ENCODE measurements at regions not wholly inside any gene's neighbourhood (a gene's known extent, or its start where the extent isn't known, plus 50 kb on each side); places are given as distances from the start of the nearest gene placed in this dataset.

- no peak for TF ChIP-seq CTCF (IDR thresholded peaks at IDR 0.05; ENCODE audit: insufficient read depth, missing control alignments)
- FAIRE-seq, result no peak
- DNase-seq (ENCODE audit: insufficient read length, low spot score), result no peak
These were observed 251.8 kb upstream of the SMIM21 start for GRCh38 chr18:75679331-75679730.

- peak; percentile 75 for FAIRE-seq
- DNase-seq (ENCODE audit: insufficient read length, low spot score), result no peak
- no peak for TF ChIP-seq CTCF (IDR thresholded peaks at IDR 0.05; ENCODE audit: insufficient read depth, missing control alignments)
These were observed 251.1 kb upstream of the SMIM21 start for GRCh38 chr18:75678627-75679026.

DNA sequence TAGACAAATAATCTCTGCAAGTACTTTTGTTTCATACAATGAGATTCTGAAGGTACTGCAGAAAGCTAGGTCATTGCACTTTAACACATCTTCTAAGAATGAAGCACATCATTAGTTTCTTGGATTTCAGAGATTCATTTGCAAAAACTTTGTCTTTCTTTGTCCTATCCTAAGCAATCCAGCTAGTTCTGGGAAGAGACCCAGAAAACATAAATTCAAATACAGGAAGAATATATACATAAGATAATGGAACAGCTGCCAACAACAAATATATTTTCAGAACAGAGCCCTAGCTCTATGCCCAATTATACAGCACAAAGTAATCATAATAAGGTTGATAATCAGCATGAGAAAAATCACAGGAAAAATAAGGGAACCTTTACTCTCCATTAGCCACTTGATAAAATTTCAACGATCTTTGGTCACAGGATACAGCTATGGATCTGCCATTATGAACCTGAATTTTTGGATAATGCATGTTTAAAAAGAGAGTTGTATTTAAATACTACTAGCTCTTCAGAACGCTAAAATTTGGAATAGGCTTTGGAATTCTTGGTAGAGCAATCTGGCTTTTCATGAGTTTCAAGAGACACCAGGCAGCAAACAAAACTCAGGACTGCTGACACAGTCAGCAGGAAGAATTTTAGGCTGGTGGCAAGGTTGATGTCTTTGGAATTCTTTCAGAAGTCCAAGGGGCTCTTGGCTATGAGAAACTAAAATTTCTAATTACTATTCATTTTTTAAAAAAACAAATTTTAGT lies 250.4 kb upstream of the SMIM21 start:
- TF ChIP-seq CTCF (IDR thresholded peaks at IDR 0.05; ENCODE audit: insufficient read depth, missing control alignments), result no peak
- DNase-seq (ENCODE audit: insufficient read length, low spot score) (no peak), FAIRE-seq (peak; percentile 92)

- no peak for FAIRE-seq
- DNase-seq (ENCODE audit: insufficient read length, low spot score), result no peak
- no peak for TF ChIP-seq CTCF (IDR thresholded peaks at IDR 0.05; ENCODE audit: insufficient read depth, missing control alignments)
These were observed 233.4 kb upstream of the SMIM21 start for GRCh38 chr18:75660932-75661331.

DNA sequence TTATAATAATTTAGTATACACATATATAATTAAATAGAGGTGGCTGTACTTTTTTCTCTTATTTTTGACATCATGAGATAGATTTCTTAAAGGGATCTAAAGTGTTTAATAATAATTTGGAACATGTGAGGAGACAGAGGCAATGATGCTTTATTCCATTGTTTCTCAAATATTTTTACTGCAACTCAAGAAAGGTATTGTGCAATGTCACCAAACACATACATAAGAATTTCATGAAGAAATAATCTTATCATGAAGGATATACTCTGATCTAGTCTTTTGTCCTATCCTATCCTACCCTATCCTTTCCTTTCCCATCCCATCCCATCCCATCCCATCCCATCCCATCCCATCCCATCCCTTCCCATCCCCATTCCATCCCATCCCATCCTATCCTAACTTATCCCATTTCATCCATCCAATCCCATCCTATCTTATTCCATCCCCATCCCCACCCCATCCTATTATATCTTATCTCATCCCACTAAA lies 232.1 kb upstream of the SMIM21 start:
- TF ChIP-seq CTCF (IDR thresholded peaks at IDR 0.05; ENCODE audit: insufficient read depth, missing control alignments), result no peak
- DNase-seq (ENCODE audit: insufficient read length, low spot score), result no peak
- FAIRE-seq, result no peak

DNA sequence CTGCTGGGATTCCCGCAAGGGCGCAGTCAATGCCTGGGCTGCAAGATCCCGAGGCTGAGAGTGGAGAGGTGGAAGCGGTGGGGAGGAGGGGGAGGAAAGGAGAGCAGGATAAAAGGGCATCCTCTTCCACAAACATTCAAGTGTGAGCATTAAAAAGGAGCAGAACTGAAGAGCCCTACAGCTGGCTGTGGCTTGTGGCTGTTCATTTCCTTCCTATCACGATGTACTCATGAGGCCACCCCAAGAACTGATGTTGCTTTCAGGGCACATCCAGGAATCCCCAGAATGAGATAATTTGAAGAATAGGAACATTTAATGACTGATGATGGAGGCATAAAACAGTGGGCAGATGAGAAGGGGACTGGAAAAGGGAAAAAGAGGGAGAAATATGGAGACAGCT lies 230.8 kb upstream of the SMIM21 start:
- DNase-seq (ENCODE audit: insufficient read length, low spot score) (no peak), FAIRE-seq (no peak)
- no peak for TF ChIP-seq CTCF (IDR thresholded peaks at IDR 0.05; ENCODE audit: insufficient read depth, missing control alignments)

GRCh38 chr18:75656563-75657247 lies 229.2 kb upstream of the SMIM21 start:
- no peak for TF ChIP-seq CTCF (IDR thresholded peaks at IDR 0.05; ENCODE audit: insufficient read depth, missing control alignments)
- FAIRE-seq (peak; percentile 71), DNase-seq (ENCODE audit: insufficient read length, low spot score) (no peak)
